CD4-positive, alpha-beta T cell (primary cell): ENCODE measurements at regions not wholly inside any gene's neighbourhood (a gene's known extent, or its start where the extent isn't known, plus 50 kb on each side); places are given as distances from the start of the nearest gene placed in this dataset.

Experiments used
- ATAC-seq: fragments of 200-7000 bp; cut with Tn5 transposase; one replicate; pipeline ENCODE4 v1.10.0; 2022; ENCODE audit warnings: mild to moderate bottlenecking; ENCODE audit not compliant: poor library complexity
- CTCF ChIA-PET: fragments of 350-600 bp; sonication (Branson Sonifier 250); formaldehyde crosslinking; loops from one replicate; lab custom pipeline; 2021; ENCODE audit warnings: antibody characterized with exemption, inconsistent platforms; lab: Charles Lee
- POLR2A ChIA-PET: fragments of 350-600 bp; sonication (Branson Sonifier 250); formaldehyde crosslinking; loops from one replicate; lab custom pipeline; 2021; ENCODE audit warnings: antibody characterized with exemption, inconsistent platforms; lab: Charles Lee
- DNase-seq, 14 experiments: peaks; one replicate each; pipeline ENCODE4 v3.0.0-alpha.2; 2013 to 2020; ENCODE audit warnings: mixed read lengths in 2 of 14
- H3K27ac ChIP-seq, 2 donors: one replicate each; pipeline versions ENCODE4 v1.5.1 to v1.7.0; 2013; ENCODE audit warnings: low read length in 2 of 2, low read depth in 1 of 2, mild to moderate bottlenecking in 1 of 2
- H3K27me3 ChIP-seq, 2 experiments: 1 replicate in 1 of 2; 2 replicates in 1 of 2; pipeline versions ENCODE4 v1.6.1 to v1.7.0; 2013; ENCODE audit warnings: low read length in 2 of 2, control low read depth in 1 of 2, mild to moderate bottlenecking in 1 of 2, moderate library complexity in 1 of 2; ENCODE audit not compliant: insufficient read depth in 2 of 2, control insufficient read depth in 1 of 2
- H3K36me3 ChIP-seq: one replicate; pipeline ENCODE4 v1.6.1; 2013; ENCODE audit warnings: low read length, control low read depth; ENCODE audit not compliant: insufficient read depth
- H3K4me1 ChIP-seq: one replicate; pipeline ENCODE4 v1.6.1; 2013; ENCODE audit warnings: low read length, control low read depth; ENCODE audit not compliant: insufficient read depth
- H3K4me3 ChIP-seq: one replicate; pipeline ENCODE4 v1.5.1; 2013; ENCODE audit warnings: mild to moderate bottlenecking, low read length, moderate library complexity
- H3K9me3 ChIP-seq, 2 experiments: 1 replicate in 1 of 2; 2 replicates in 1 of 2; pipeline versions ENCODE4 v1.6.1 to v1.7.0; 2013; ENCODE audit warnings: low read length in 2 of 2, mild to moderate bottlenecking in 2 of 2, control low read depth in 1 of 2, moderate library complexity in 1 of 2; ENCODE audit not compliant: control insufficient read depth in 1 of 2, insufficient read depth in 1 of 2
- H3K27ac Mint-ChIP-seq: one replicate; pipeline ENCODE4 v1.8.0; 2020; ENCODE audit warnings: mixed read lengths
- H3K27me3 Mint-ChIP-seq: one replicate; pipeline ENCODE4 v1.8.0; 2021; ENCODE audit warnings: mixed read lengths
- H3K36me3 Mint-ChIP-seq: one replicate; pipeline ENCODE4 v1.8.0; 2021; ENCODE audit warnings: low read depth, mixed read lengths
- H3K4me1 Mint-ChIP-seq: one replicate; pipeline ENCODE4 v1.8.0; 2021; ENCODE audit warnings: low read depth, mixed read lengths
- H3K4me3 Mint-ChIP-seq: one replicate; pipeline ENCODE4 v1.8.0; 2020; ENCODE audit warnings: mild to moderate bottlenecking, mixed read lengths
- H3K9me3 Mint-ChIP-seq: one replicate; pipeline ENCODE4 v1.8.0; 2020; ENCODE audit warnings: mixed read lengths
- intact Hi-C, 2 experiments: fragments of 100-400 bp; cut with DNase I in 1 of 2; cut with micrococcal nuclease in 1 of 2; formaldehyde crosslinking; loops; one replicate each; pipeline versions ENCODE4 v1.15.1 to v1.9.0; 2023 to 2025; cut with DNase I, micrococcal nuclease
- TF ChIP-seq, protein P1 (sequence below): fragments of 200-600 bp; IDR thresholded peaks from one replicate; pipeline ENCODE4 v1.8.0; 2022; ENCODE audit warnings: antibody characterized with exemption, mild to moderate bottlenecking

- Histone ChIP-seq H3K27ac (no peak overlapping the region), H3K27me3 (peaks cover 0 to 3% of the 10 kb centered on the region in 2 experiments), H3K9me3 (peaks cover 0 to 5% of the 10 kb centered on the region in 2 experiments), H3K4me1 (no peaks in the 10 kb centered on the region), H3K36me3 (no peaks in the 10 kb centered on the region), H3K4me3 (no peak overlapping the region)
- Mint-ChIP-seq H3K36me3 (no peaks in the 10 kb centered on the region), H3K9me3 (no peaks in the 10 kb centered on the region), H3K4me3 (no peak overlapping the region), H3K27ac (no peak overlapping the region), H3K4me1 (no peaks in the 10 kb centered on the region), H3K27me3 (peaks cover 22% of the 10 kb centered on the region)
- POLR2A ChIA-PET = no interaction called here
- intact Hi-C loops = no loop called here
- TF ChIP-seq, protein P1, sequence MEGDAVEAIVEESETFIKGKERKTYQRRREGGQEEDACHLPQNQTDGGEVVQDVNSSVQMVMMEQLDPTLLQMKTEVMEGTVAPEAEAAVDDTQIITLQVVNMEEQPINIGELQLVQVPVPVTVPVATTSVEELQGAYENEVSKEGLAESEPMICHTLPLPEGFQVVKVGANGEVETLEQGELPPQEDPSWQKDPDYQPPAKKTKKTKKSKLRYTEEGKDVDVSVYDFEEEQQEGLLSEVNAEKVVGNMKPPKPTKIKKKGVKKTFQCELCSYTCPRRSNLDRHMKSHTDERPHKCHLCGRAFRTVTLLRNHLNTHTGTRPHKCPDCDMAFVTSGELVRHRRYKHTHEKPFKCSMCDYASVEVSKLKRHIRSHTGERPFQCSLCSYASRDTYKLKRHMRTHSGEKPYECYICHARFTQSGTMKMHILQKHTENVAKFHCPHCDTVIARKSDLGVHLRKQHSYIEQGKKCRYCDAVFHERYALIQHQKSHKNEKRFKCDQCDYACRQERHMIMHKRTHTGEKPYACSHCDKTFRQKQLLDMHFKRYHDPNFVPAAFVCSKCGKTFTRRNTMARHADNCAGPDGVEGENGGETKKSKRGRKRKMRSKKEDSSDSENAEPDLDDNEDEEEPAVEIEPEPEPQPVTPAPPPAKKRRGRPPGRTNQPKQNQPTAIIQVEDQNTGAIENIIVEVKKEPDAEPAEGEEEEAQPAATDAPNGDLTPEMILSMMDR = no peak
- CTCF ChIA-PET = no interaction called here
- ATAC-seq (no peak), DNase-seq (no peak)
Observed at GRCh38 chr11:19519912-19520641, 192.6 kb upstream of the NAV2 start.

GRCh38 chr11:19519353-19519752, 193.3 kb upstream of the NAV2 start:
- ATAC-seq = no peak

DNA sequence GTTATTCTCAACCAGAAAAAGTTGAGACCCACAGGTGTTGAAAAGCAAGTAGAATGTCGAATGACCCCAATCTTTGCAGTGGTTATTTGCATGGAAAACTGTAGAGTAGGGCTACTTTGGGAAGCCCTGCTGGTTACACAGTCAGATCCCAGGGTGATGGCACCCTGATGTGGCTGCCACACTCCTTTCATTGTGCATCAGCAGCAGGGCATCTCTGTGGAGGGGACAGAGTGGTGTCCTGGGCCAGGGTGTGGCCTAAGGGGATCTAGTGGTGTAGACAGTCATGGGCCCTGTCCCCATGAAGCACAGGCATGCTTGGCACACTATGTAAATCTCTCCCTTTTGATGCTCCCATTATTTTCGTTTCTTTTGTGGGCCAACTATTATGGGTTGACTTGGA, 199.4 kb upstream of the NAV2 start:
- H3K27me3 ChIP-seq = peaks cover 3 to 12% of the 10 kb centered on the region in 2 experiments
- no peak overlapping the region for H3K27ac ChIP-seq
- no peaks in the 10 kb centered on the region for H3K9me3 ChIP-seq
- intact Hi-C loops = no loop called here
- H3K9me3 Mint-ChIP-seq = no peaks in the 10 kb centered on the region
- TF ChIP-seq, protein P1 = no peak
- H3K4me3 Mint-ChIP-seq = no peak overlapping the region
- H3K27me3 Mint-ChIP-seq = peaks cover 41% of the 10 kb centered on the region
- H3K27ac Mint-ChIP-seq = no peak overlapping the region
- H3K4me1 Mint-ChIP-seq = no peaks in the 10 kb centered on the region
- POLR2A ChIA-PET = no interaction called here
- no peaks in the 10 kb centered on the region for H3K4me1 ChIP-seq
- CTCF ChIA-PET = no interaction called here
- H3K4me3 ChIP-seq = no peak overlapping the region
- H3K36me3 Mint-ChIP-seq = no peaks in the 10 kb centered on the region
- no peak for ATAC-seq
- no peaks in the 10 kb centered on the region for H3K36me3 ChIP-seq
- DNase-seq = no peak

More at GRCh38 chr11:19519353-19519752, 193.3 kb upstream of the NAV2 start:
- peaks cover 0 to 5% of the 10 kb centered on the region in 2 experiments for H3K9me3 ChIP-seq
- ChIA-PET POLR2A (no interaction called here), CTCF (no interaction called here)
- intact Hi-C loops = no loop called here
- H3K36me3 ChIP-seq = no peaks in the 10 kb centered on the region
- TF ChIP-seq, protein P1 = no peak
- no peaks in the 10 kb centered on the region for H3K36me3 Mint-ChIP-seq
- no peak overlapping the region for H3K4me3 ChIP-seq
- H3K4me3 Mint-ChIP-seq = no peak overlapping the region
- H3K27ac Mint-ChIP-seq = no peak overlapping the region
- H3K27ac ChIP-seq = no peak overlapping the region
- peaks cover 0 to 3% of the 10 kb centered on the region in 2 experiments for H3K27me3 ChIP-seq
- H3K4me1 Mint-ChIP-seq = no peaks in the 10 kb centered on the region
- H3K9me3 Mint-ChIP-seq = no peaks in the 10 kb centered on the region
- DNase-seq = no peak
- H3K4me1 ChIP-seq = no peaks in the 10 kb centered on the region
- H3K27me3 Mint-ChIP-seq = peaks cover 26% of the 10 kb centered on the region
